Testis (tissue), 2 donors: ENCODE measurements at regions not wholly inside any gene's neighbourhood (a gene's known extent, or its start where the extent isn't known, plus 50 kb on each side); places are given as distances from the start of the nearest gene placed in this dataset.

Source experiments
- POLR2A ChIP-seq: fragments of 450-650 bp; IDR thresholded peaks from one replicate; pipeline ENCODE4 v1.6.1; 2017; ENCODE audit warnings: antibody characterized with exemption, mild to moderate bottlenecking, moderate library complexity
- TF ChIP-seq, protein P1 (sequence below), 3 experiments: fragments of 450-650 bp in 2 of 3; fragments of 200-600 bp in 1 of 3; sonication (generic) in 1 of 3; IDR thresholded peaks; one replicate each; pipeline ENCODE4 v1.5.1; 2016 to 2019; ENCODE audit warnings: antibody characterized with exemption in 3 of 3, mild to moderate bottlenecking in 2 of 3, moderate library complexity in 1 of 3

DNA sequence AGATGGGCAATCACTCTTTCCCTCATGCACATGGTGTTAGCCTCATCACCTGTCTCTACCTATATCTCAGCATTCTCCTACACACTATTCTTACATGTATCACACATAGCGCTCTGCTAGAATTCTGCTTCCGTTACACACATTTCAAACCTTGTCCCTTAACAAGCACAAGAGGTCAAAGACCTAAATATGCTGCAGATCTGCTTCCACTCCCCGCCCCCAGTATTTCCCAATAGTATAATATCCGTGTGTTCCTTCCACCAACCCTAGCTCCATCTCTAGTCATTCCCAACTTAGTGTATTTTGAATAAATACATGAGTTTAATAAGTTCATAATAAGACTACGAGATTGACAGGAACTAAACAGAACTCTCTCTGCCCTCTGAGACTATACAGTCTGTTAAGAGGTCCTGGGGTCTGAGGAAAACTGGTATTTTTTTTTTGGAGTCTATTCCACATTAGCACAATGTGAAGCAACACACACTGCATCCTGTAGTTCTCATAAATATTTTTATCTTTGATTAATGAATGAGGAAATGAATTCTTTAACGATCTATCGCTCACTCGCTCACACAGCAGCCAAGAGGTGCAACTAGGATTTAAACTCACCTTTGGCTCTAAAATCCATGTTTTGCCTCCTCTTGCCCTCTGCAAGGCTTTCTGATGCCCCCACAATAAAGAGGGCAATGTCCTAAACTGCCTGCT, 491.6 kb downstream of the QKI start:
- TF ChIP-seq, protein P1, sequence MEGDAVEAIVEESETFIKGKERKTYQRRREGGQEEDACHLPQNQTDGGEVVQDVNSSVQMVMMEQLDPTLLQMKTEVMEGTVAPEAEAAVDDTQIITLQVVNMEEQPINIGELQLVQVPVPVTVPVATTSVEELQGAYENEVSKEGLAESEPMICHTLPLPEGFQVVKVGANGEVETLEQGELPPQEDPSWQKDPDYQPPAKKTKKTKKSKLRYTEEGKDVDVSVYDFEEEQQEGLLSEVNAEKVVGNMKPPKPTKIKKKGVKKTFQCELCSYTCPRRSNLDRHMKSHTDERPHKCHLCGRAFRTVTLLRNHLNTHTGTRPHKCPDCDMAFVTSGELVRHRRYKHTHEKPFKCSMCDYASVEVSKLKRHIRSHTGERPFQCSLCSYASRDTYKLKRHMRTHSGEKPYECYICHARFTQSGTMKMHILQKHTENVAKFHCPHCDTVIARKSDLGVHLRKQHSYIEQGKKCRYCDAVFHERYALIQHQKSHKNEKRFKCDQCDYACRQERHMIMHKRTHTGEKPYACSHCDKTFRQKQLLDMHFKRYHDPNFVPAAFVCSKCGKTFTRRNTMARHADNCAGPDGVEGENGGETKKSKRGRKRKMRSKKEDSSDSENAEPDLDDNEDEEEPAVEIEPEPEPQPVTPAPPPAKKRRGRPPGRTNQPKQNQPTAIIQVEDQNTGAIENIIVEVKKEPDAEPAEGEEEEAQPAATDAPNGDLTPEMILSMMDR (IDR thresholded peaks at IDR 0.05): no peak
- TF ChIP-seq POLR2A: no peak
